Osteoblast (primary cell): ENCODE measurements at regions not wholly inside any gene's neighbourhood (a gene's known extent, or its start where the extent isn't known, plus 50 kb on each side); places are given as distances from the start of the nearest gene placed in this dataset.

ENCODE experiments used
- DNase-seq: peaks from one replicate; pipeline ENCODE4 v3.0.0; 2011; ENCODE audit warnings: low spot score, mixed read lengths; ENCODE audit not compliant: insufficient read length; ENCODE audit errors: missing footprints
- H2AFZ ChIP-seq: 2 replicates; pipeline ENCODE4 v1.6.0; 2011; ENCODE audit warnings: mild to moderate bottlenecking, low read length
- H3K27ac ChIP-seq: 2 replicates; pipeline ENCODE4 v1.5.1; 2011; ENCODE audit warnings: mild to moderate bottlenecking, low read depth, low read length, moderate library complexity
- H3K27me3 ChIP-seq: 2 replicates; pipeline ENCODE4 v1.6.0; 2012; ENCODE audit warnings: mild to moderate bottlenecking, control low read depth, inconsistent platforms, low read length, moderate library complexity; ENCODE audit not compliant: insufficient read depth
- H3K36me3 ChIP-seq: 2 replicates; pipeline ENCODE4 v1.5.1; 2011; ENCODE audit warnings: mild to moderate bottlenecking, low read length, control low read depth, moderate library complexity; ENCODE audit not compliant: insufficient read depth
- H3K4me1 ChIP-seq: 2 replicates; pipeline ENCODE4 v1.5.1; 2011; ENCODE audit warnings: mild to moderate bottlenecking, low read length, control low read depth, moderate library complexity; ENCODE audit not compliant: insufficient read depth
- H3K4me2 ChIP-seq: 2 replicates; pipeline ENCODE4 v1.6.0; 2011; ENCODE audit warnings: mild to moderate bottlenecking, low read length; ENCODE audit not compliant: insufficient read depth
- H3K4me3 ChIP-seq: fragments of 200-600 bp; sonication (generic); 3 replicates; pipeline ENCODE4 v1.5.1; 2012; ENCODE audit warnings: mild to moderate bottlenecking, low read length, inconsistent platforms; ENCODE audit not compliant: insufficient read depth
- H3K79me2 ChIP-seq: 2 replicates; pipeline ENCODE4 v1.6.0; 2012; ENCODE audit warnings: mild to moderate bottlenecking, low read length, control low read depth, inconsistent platforms; ENCODE audit not compliant: insufficient read depth
- H3K9me3 ChIP-seq: 2 replicates; pipeline ENCODE4 v1.5.1; 2011; ENCODE audit warnings: low read depth, low read length, control low read depth
- H4K20me1 ChIP-seq: 2 replicates; pipeline ENCODE4 v1.6.0; 2012; ENCODE audit warnings: mild to moderate bottlenecking, low read length, control low read depth; ENCODE audit not compliant: insufficient read depth
- CTCF ChIP-seq: IDR thresholded peaks from 2 replicates; pipeline ENCODE4 v1.5.1; 2011; ENCODE audit warnings: mild to moderate bottlenecking, low read depth, low read length, moderate library complexity; ENCODE audit errors: extremely low read depth

GRCh38 chr5:87782916-87783315 is 370.2 kb upstream of the CCNH start:
- Histone ChIP-seq H3K27ac (no peak overlapping the region), H3K36me3 (no peaks in the 10 kb centered on the region), H3K4me1 (no peaks in the 10 kb centered on the region), H2AFZ (no peak overlapping the region), H3K9me3 (no peaks in the 10 kb centered on the region), H3K4me2 (no peak overlapping the region), H3K4me3 (no peak overlapping the region), H3K27me3 (peaks cover 7% of the 10 kb centered on the region), H3K79me2 (no peaks in the 10 kb centered on the region), H4K20me1 (no peaks in the 10 kb centered on the region)
- no peak for TF ChIP-seq CTCF
- no peak for DNase-seq

- H3K36me3 ChIP-seq = no peaks in the 10 kb centered on the region
- peaks cover 7% of the 10 kb centered on the region for H3K27me3 ChIP-seq
- DNase-seq = no peak
- no peak for TF ChIP-seq CTCF
- H3K79me2 ChIP-seq = no peaks in the 10 kb centered on the region
- no peaks in the 10 kb centered on the region for H4K20me1 ChIP-seq
- no peaks in the 10 kb centered on the region for H3K4me1 ChIP-seq
- H3K27ac ChIP-seq = no peak overlapping the region
- H2AFZ ChIP-seq = no peak overlapping the region
- no peak overlapping the region for H3K4me3 ChIP-seq
- H3K4me2 ChIP-seq = no peak overlapping the region
- no peaks in the 10 kb centered on the region for H3K9me3 ChIP-seq
Observed at GRCh38 chr5:87781976-87782375, 369.2 kb upstream of the CCNH start.

- Histone ChIP-seq H2AFZ (no peak overlapping the region), H3K27me3 (peaks cover 7% of the 10 kb centered on the region), H3K36me3 (no peaks in the 10 kb centered on the region), H3K4me3 (no peak overlapping the region), H3K27ac (no peak overlapping the region), H3K4me1 (no peaks in the 10 kb centered on the region), H4K20me1 (no peaks in the 10 kb centered on the region), H3K4me2 (peak overlapping the region; percentile 14), H3K9me3 (no peaks in the 10 kb centered on the region), H3K79me2 (no peaks in the 10 kb centered on the region)
- TF ChIP-seq CTCF = peak; percentile 98
- DNase-seq = peak; percentile 34
Observed at GRCh38 chr5:87780831-87781760, 368.4 kb upstream of the CCNH start.

GRCh38 chr5:87778876-87779275 is 366.1 kb upstream of the CCNH start:
- no peak for DNase-seq
- no peak for TF ChIP-seq CTCF
- no peaks in the 10 kb centered on the region for H3K4me1 ChIP-seq
- no peak overlapping the region for H3K4me2 ChIP-seq
- no peak overlapping the region for H3K4me3 ChIP-seq
- no peak overlapping the region for H3K27ac ChIP-seq
- no peaks in the 10 kb centered on the region for H4K20me1 ChIP-seq
- peaks cover 7% of the 10 kb centered on the region for H3K27me3 ChIP-seq
- no peak overlapping the region for H2AFZ ChIP-seq
- no peaks in the 10 kb centered on the region for H3K9me3 ChIP-seq
- H3K79me2 ChIP-seq = no peaks in the 10 kb centered on the region
- H3K36me3 ChIP-seq = no peaks in the 10 kb centered on the region
